Panc1 (cell line): ENCODE measurements at regions not wholly inside any gene's neighbourhood (a gene's known extent, or its start where the extent isn't known, plus 50 kb on each side); places are given as distances from the start of the nearest gene placed in this dataset.

ENCODE experiments used
- ATAC-seq: fragments of 200-7000 bp; cut with Tn5 transposase; 2 replicates; pipeline ENCODE4 v1.9.1; 2020; ENCODE audit warnings: mild to moderate bottlenecking, moderate library complexity
- BruUV-seq: library from RNA; stranded (reverse); fragments of 400-500 nt; replicated peaks from 2 replicates; lab custom pipeline; 2021; lab: Mats Ljungman, UMichigan
- CTCF ChIA-PET: fragments of 300-600 bp; sonication (Branson Sonifier 250); formaldehyde crosslinking; loops from one replicate; lab custom pipeline; 2022; ENCODE audit warnings: antibody characterized with exemption; lab: Charles Lee
- POLR2A ChIA-PET: fragments of 300-600 bp; sonication (Branson Sonifier 250); formaldehyde crosslinking; loops from one replicate; lab custom pipeline; 2022; ENCODE audit warnings: antibody characterized with exemption; lab: Charles Lee
- DNase-seq: peaks from one replicate; pipeline ENCODE4 v3.0.0-alpha.2; 2010; ENCODE audit warnings: low read depth, low spot score
- H3K27ac ChIP-seq: 2 replicates; pipeline ENCODE4 v1.5.1; 2011; ENCODE audit warnings: mild to moderate bottlenecking, low read length, inconsistent platforms
- H3K27me3 ChIP-seq: fragments of 200-500 bp; sonication (Bioruptor generic); 2 replicates; pipeline ENCODE4 v1.6.0; 2014; ENCODE audit warnings: low read length, inconsistent platforms; ENCODE audit not compliant: control insufficient read depth, insufficient read depth
- H3K36me3 ChIP-seq: fragments of 200-500 bp; sonication (Bioruptor generic); 2 replicates; pipeline ENCODE4 v1.5.1; 2014; ENCODE audit warnings: inconsistent platforms, mild to moderate bottlenecking, low read length, moderate library complexity; ENCODE audit not compliant: control insufficient read depth, insufficient read depth
- H3K4me1 ChIP-seq: 2 replicates; pipeline ENCODE4 v1.5.1; 2011; ENCODE audit warnings: inconsistent platforms, mild to moderate bottlenecking, low read length, moderate library complexity; ENCODE audit not compliant: control insufficient read depth, insufficient read depth
- H3K4me3 ChIP-seq, 2 experiments: 2 replicates each; pipeline ENCODE4 v1.5.1; 2011 to 2012; ENCODE audit warnings: low read depth in 2 of 2, low read length in 2 of 2, mild to moderate bottlenecking in 2 of 2, inconsistent platforms in 1 of 2, moderate library complexity in 1 of 2
- H3K9me3 ChIP-seq: fragments of 200-500 bp; sonication (Bioruptor generic); 2 replicates; pipeline ENCODE4 v1.5.1; 2014; ENCODE audit warnings: low read depth, mild to moderate bottlenecking, inconsistent platforms, low read length, moderate library complexity; ENCODE audit not compliant: control insufficient read depth, insufficient read depth
- CTCF ChIP-seq: fragments of 450-650 bp; IDR thresholded peaks from 2 replicates; pipeline ENCODE4 v1.5.1; 2017; ENCODE audit warnings: mild to moderate bottlenecking
- POLR2AphosphoS5 ChIP-seq: IDR thresholded peaks from 2 replicates; pipeline ENCODE4 v1.6.1; 2012; ENCODE audit warnings: mild to moderate bottlenecking, low read depth, low read length, moderate library complexity
- SIN3A ChIP-seq: IDR thresholded peaks from 2 replicates; pipeline ENCODE4 v1.6.1; 2012; ENCODE audit warnings: low read depth, mild to moderate bottlenecking, low read length, moderate library complexity, borderline replicate concordance; ENCODE audit not compliant: insufficient read depth
- in situ Hi-C: cut with HindIII; loops from 2 replicates; pipeline ENCODE4 v1.10.0; 2016; ENCODE audit warnings: low sequenced_read_pairs, low pct_unique_long_range_greater_than_20kb
- intact Hi-C: fragments of 100-400 bp; cut with micrococcal nuclease; formaldehyde crosslinking; loops from one replicate; pipeline ENCODE4 v1.10.0; 2022; ENCODE audit not compliant: unreplicated experiment
- TF ChIP-seq, protein P1 (sequence below), 2 experiments: IDR thresholded peaks; 2 replicates each; pipeline ENCODE4 v1.6.1; 2011 to 2012; ENCODE audit warnings: low read depth in 2 of 2, control low read depth in 1 of 2, low read length in 1 of 2, mild to moderate bottlenecking in 1 of 2, moderate library complexity in 1 of 2; ENCODE audit not compliant: insufficient read depth in 1 of 2

DNA sequence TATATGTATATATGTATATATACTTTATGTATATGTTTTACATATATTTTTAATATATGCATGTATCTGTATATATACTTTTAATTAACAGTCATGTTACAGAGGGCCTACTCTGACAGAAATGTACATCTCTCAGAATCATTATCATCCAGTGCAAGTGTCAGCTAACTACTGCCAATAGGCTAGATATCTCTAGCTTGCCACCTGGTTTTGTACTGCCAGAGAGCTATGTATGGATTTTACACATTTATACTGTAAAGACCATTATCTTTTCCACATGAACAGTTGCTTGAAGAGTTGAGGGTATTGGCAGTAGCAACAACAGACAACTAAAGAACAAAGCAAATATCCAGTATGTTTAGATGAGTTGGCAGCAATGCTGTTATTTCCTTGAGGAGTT, 99.7 kb upstream of the VGLL3 start:
- H3K27ac ChIP-seq = no peak overlapping the region; the same call in 1 of the 2 replicates
- H3K4me1 ChIP-seq = peaks cover 8% of the 10 kb centered on the region; the same call in 1 of the 2 replicates
- ChIA-PET CTCF (no interaction called here), POLR2A (no interaction called here)
- no TSS peak for BruUV-seq
- no peak for DNase-seq
- in situ Hi-C loops (no loop called here), intact Hi-C loops (no loop called here)
- ATAC-seq = no peak
- H3K36me3 ChIP-seq = no peaks in the 10 kb centered on the region
- H3K27me3 ChIP-seq = no peaks in the 10 kb centered on the region
- TF ChIP-seq CTCF (no peak), POLR2AphosphoS5 (no peak), SIN3A (no peak)
- TF ChIP-seq, protein P1, sequence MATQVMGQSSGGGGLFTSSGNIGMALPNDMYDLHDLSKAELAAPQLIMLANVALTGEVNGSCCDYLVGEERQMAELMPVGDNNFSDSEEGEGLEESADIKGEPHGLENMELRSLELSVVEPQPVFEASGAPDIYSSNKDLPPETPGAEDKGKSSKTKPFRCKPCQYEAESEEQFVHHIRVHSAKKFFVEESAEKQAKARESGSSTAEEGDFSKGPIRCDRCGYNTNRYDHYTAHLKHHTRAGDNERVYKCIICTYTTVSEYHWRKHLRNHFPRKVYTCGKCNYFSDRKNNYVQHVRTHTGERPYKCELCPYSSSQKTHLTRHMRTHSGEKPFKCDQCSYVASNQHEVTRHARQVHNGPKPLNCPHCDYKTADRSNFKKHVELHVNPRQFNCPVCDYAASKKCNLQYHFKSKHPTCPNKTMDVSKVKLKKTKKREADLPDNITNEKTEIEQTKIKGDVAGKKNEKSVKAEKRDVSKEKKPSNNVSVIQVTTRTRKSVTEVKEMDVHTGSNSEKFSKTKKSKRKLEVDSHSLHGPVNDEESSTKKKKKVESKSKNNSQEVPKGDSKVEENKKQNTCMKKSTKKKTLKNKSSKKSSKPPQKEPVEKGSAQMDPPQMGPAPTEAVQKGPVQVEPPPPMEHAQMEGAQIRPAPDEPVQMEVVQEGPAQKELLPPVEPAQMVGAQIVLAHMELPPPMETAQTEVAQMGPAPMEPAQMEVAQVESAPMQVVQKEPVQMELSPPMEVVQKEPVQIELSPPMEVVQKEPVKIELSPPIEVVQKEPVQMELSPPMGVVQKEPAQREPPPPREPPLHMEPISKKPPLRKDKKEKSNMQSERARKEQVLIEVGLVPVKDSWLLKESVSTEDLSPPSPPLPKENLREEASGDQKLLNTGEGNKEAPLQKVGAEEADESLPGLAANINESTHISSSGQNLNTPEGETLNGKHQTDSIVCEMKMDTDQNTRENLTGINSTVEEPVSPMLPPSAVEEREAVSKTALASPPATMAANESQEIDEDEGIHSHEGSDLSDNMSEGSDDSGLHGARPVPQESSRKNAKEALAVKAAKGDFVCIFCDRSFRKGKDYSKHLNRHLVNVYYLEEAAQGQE (IDR thresholded peaks at IDR 0.05; ENCODE audit: insufficient read depth in 1 of 2, low read depth in 2 of 2, low read length in 1 of 2) = no peak
- no peaks in the 10 kb centered on the region for H3K9me3 ChIP-seq
- no peak overlapping the region for H3K4me3 ChIP-seq

DNA sequence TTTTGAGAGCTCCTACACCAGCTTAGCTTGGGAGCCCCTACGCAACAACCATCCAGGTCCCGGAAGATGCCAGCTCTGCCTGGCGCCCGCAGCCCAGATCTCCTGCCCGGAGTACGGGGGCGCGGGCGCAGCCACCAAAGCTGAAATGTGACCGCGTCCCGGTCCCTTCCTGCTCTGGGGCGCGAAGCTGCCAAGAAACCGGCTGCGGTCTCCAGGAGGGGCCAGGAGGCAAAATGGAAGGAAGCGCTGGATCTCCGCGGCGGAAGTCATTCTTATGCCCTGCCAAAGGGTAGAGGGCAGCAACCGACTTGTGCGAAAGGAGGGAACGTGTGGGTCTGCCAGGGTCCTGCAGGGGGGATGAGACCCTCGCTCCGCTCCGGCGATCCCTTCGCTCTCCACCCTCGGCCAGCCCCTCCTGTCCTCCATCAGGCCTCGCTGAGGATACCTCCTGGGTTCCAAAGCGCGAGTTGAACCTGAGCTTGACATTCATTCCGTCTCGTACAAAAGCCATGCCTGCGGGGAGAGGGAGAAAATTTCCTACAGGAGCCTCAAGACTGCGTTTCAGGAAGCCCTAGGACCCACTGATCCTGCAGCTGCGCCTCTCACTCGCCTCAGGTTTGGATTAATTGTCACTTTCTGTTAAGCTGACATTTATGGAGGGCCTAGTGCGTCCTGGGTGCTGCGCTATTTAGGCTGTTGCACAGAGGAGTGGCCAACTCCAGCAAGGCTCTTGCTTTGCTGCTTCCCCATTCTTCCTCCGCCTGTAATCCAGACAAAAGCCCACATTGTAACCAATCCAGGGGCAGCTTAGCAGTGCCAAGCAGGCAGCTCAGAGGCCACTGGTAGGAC, 98.3 kb upstream of the VGLL3 start:
- peak overlapping the region; percentile 90 for H3K27ac ChIP-seq
- DNase-seq (peak; percentile 28), ATAC-seq (peak; percentile 97)
- intact Hi-C loops (loop anchor here (5.0 kb wide), 1 partner anchor 918 kb away; no protein-coding TSS in a partner anchor), in situ Hi-C loops (no loop called here)
- ChIA-PET POLR2A (interaction anchor here (0.6 kb wide), 2 partner anchors 110 to 319 kb away, joined by 3 to 8 read pairs; no protein-coding TSS in a partner anchor), CTCF (interaction anchor here (0.6 kb wide), 1 partner anchor 121 kb away, joined by 4 read pairs; no protein-coding TSS in a partner anchor)
- BruUV-seq = no TSS peak
- no peaks in the 10 kb centered on the region for H3K27me3 ChIP-seq
- H3K4me3 ChIP-seq = peak overlapping the region; percentile 61 to 79
- TF ChIP-seq SIN3A = no peak
- peak; percentile 67 for TF ChIP-seq POLR2AphosphoS5
- peaks cover 8% of the 10 kb centered on the region; the same call in 1 of the 2 replicates for H3K4me1 ChIP-seq
- no peaks in the 10 kb centered on the region for H3K9me3 ChIP-seq
- no peaks in the 10 kb centered on the region for H3K36me3 ChIP-seq
